ENCODE measurements at regions not wholly inside any gene's neighbourhood (a gene's known extent, or its start where the extent isn't known, plus 50 kb on each side); places are given as distances from the start of the nearest gene placed in this dataset.

DNA sequence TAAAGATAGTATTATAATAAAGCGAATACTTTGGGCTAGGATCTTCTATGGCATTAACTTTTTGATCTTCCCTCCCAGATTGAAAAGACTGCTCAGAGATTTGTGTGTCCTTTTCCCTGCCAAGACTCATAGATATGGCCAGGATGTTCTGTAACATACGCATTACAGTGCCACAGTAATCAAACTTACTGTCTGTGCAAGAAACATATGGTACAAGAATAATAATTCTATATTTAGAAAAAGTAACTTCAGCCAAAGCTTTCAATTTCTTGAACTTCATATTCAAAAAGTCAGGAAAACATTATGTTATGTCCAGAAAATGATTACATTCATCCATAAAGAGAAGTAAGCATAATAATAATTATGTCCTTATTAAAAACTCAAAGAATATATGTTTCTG lies 100.9 kb upstream of the GUCY1A1 start:
- no TSS peak for BruUV-seq (replicated peaks)
- CTCF ChIA-PET = no interaction called here
- Mint-ChIP-seq H3K27ac (ENCODE audit: unreplicated experiment) (no peak overlapping the region), H3K36me3 (ENCODE audit: insufficient read depth, unreplicated experiment) (no peaks in the 10 kb centered on the region), H3K27me3 (ENCODE audit: unreplicated experiment) (no peaks in the 10 kb centered on the region), H3K9me3 (ENCODE audit: low read depth, unreplicated experiment) (no peaks in the 10 kb centered on the region), H3K4me1 (ENCODE audit: low read depth, unreplicated experiment) (no peaks in the 10 kb centered on the region), H3K4me3 (ENCODE audit: low read depth, unreplicated experiment) (no peak overlapping the region)
- no peak for DNase-seq
- TF ChIP-seq, protein P1, sequence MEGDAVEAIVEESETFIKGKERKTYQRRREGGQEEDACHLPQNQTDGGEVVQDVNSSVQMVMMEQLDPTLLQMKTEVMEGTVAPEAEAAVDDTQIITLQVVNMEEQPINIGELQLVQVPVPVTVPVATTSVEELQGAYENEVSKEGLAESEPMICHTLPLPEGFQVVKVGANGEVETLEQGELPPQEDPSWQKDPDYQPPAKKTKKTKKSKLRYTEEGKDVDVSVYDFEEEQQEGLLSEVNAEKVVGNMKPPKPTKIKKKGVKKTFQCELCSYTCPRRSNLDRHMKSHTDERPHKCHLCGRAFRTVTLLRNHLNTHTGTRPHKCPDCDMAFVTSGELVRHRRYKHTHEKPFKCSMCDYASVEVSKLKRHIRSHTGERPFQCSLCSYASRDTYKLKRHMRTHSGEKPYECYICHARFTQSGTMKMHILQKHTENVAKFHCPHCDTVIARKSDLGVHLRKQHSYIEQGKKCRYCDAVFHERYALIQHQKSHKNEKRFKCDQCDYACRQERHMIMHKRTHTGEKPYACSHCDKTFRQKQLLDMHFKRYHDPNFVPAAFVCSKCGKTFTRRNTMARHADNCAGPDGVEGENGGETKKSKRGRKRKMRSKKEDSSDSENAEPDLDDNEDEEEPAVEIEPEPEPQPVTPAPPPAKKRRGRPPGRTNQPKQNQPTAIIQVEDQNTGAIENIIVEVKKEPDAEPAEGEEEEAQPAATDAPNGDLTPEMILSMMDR (IDR thresholded peaks at IDR 0.05; ENCODE audit: unreplicated experiment) = no peak
- intact Hi-C loops (cut with micrococcal nuclease; ENCODE audit: unreplicated experiment) = no loop called here

DNA sequence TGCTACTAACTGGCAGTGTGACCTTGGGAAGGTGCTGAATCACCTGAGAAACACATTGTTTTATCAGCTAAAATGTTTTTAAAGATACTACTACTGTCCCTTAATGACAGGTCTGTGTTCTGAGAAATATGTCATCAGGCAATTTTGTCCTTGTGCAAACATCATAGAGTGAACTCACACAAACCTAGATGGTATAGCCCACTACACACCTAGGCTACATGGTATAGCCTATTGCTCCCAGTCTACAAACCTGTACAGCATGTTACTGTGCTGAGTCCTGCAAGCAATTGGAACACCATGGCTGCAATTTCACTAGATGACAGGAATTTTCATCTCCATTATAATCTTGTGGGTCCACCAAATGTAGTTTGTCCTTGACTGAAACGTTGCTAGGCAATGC lies 101.3 kb upstream of the GUCY1A1 start:
- H3K36me3 Mint-ChIP-seq (ENCODE audit: insufficient read depth, unreplicated experiment) = no peaks in the 10 kb centered on the region
- H3K4me1 Mint-ChIP-seq (ENCODE audit: low read depth, unreplicated experiment) = no peaks in the 10 kb centered on the region
- CTCF ChIA-PET = no interaction called here
- no TSS peak for BruUV-seq (replicated peaks)
- no peaks in the 10 kb centered on the region for H3K9me3 Mint-ChIP-seq (ENCODE audit: low read depth, unreplicated experiment)
- TF ChIP-seq, protein P1 (IDR thresholded peaks at IDR 0.05; ENCODE audit: unreplicated experiment) = no peak
- H3K27me3 Mint-ChIP-seq (ENCODE audit: unreplicated experiment) = no peaks in the 10 kb centered on the region
- intact Hi-C loops (cut with micrococcal nuclease; ENCODE audit: unreplicated experiment) = no loop called here
- H3K27ac Mint-ChIP-seq (ENCODE audit: unreplicated experiment) = no peak overlapping the region
- no peak for DNase-seq
- H3K4me3 Mint-ChIP-seq (ENCODE audit: low read depth, unreplicated experiment) = no peak overlapping the region

DNA sequence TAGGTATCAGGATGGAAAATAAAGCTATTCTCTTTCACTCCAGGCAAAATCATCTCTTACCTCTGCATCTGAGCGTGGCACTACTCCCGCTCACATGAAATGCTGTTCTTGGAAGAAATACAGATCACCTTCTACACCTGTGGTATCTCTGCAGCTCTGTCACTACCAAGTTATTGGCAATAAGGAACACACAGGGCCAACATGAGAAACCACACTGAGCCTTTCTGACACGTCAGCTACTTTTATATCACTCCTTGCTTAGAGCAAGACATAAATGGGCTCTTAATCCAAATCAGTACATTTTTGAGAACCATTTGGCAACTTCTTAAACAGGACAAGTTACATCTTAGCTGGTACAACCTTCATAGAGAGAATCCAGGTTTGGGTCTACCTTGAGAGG lies 101.8 kb upstream of the GUCY1A1 start:
- BruUV-seq (replicated peaks) = no TSS peak
- H3K4me3 Mint-ChIP-seq (ENCODE audit: low read depth, unreplicated experiment) = no peak overlapping the region
- DNase-seq = no peak
- H3K36me3 Mint-ChIP-seq (ENCODE audit: insufficient read depth, unreplicated experiment) = no peaks in the 10 kb centered on the region
- no peak overlapping the region for H3K27ac Mint-ChIP-seq (ENCODE audit: unreplicated experiment)
- no peaks in the 10 kb centered on the region for H3K9me3 Mint-ChIP-seq (ENCODE audit: low read depth, unreplicated experiment)
- H3K27me3 Mint-ChIP-seq (ENCODE audit: unreplicated experiment) = no peaks in the 10 kb centered on the region
- TF ChIP-seq, protein P1 (IDR thresholded peaks at IDR 0.05; ENCODE audit: unreplicated experiment) = no peak
- CTCF ChIA-PET = no interaction called here
- intact Hi-C loops (cut with micrococcal nuclease; ENCODE audit: unreplicated experiment) = no loop called here
- H3K4me1 Mint-ChIP-seq (ENCODE audit: low read depth, unreplicated experiment) = no peaks in the 10 kb centered on the region

DNA sequence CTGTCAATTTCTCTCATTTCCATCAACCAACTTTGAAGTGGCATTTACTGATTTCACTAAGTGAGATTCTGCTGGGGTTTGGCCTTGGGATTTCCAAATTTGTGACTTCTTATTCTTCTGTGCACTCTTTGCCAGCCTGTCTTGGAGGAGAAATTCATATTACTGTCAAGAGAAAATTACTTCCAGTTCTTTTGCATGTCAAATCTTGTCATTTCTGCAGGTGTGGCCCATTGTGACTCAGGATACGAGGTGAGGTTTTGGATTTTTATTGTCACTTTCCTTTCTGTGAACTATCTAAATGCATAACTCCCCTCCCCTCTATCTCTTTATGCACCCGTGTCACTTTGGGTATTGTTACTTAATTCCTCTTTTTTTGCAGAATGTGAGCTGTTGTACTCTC lies 102.6 kb upstream of the GUCY1A1 start:
- no peaks in the 10 kb centered on the region for H3K36me3 Mint-ChIP-seq (ENCODE audit: insufficient read depth, unreplicated experiment)
- H3K4me3 Mint-ChIP-seq (ENCODE audit: low read depth, unreplicated experiment) = no peak overlapping the region
- CTCF ChIA-PET = no interaction called here
- no peaks in the 10 kb centered on the region for H3K4me1 Mint-ChIP-seq (ENCODE audit: low read depth, unreplicated experiment)
- no peak for DNase-seq
- H3K27me3 Mint-ChIP-seq (ENCODE audit: unreplicated experiment) = no peaks in the 10 kb centered on the region
- no peaks in the 10 kb centered on the region for H3K9me3 Mint-ChIP-seq (ENCODE audit: low read depth, unreplicated experiment)
- no TSS peak for BruUV-seq (replicated peaks)
- TF ChIP-seq, protein P1 (IDR thresholded peaks at IDR 0.05; ENCODE audit: unreplicated experiment) = no peak
- intact Hi-C loops (cut with micrococcal nuclease; ENCODE audit: unreplicated experiment) = no loop called here
- no peak overlapping the region for H3K27ac Mint-ChIP-seq (ENCODE audit: unreplicated experiment)

DNA sequence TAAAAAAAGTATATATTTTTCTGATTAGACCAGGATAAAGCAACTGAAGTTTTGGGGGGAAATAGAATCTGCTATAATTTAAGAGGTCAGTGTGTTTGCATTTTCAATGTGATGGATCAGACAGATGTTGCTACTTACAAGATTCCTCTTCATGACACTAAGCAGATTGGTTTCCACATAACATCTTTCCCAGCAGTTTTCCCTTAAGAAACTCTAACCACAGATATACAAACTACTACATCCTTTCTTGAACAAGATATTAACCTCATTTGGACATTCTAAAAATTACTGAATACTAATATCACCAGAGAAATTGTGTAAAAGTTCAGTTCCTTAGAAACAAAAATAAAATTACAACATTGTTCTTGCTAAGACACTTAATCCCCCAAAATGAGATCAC lies 106.7 kb upstream of the GUCY1A1 start:
- Mint-ChIP-seq H3K27me3 (ENCODE audit: unreplicated experiment) (no peaks in the 10 kb centered on the region), H3K36me3 (ENCODE audit: insufficient read depth, unreplicated experiment) (no peaks in the 10 kb centered on the region), H3K4me1 (ENCODE audit: low read depth, unreplicated experiment) (no peaks in the 10 kb centered on the region), H3K9me3 (ENCODE audit: low read depth, unreplicated experiment) (no peaks in the 10 kb centered on the region), H3K27ac (ENCODE audit: unreplicated experiment) (no peak overlapping the region), H3K4me3 (ENCODE audit: low read depth, unreplicated experiment) (no peak overlapping the region)
- intact Hi-C loops (cut with micrococcal nuclease; ENCODE audit: unreplicated experiment) = no loop called here
- no TSS peak for BruUV-seq (replicated peaks)
- TF ChIP-seq, protein P1 (IDR thresholded peaks at IDR 0.05; ENCODE audit: unreplicated experiment) = no peak
- DNase-seq = no peak
- CTCF ChIA-PET = no interaction called here
